GM12878 (cell line): ENCODE measurements at regions not wholly inside any gene's neighbourhood (a gene's known extent, or its start where the extent isn't known, plus 50 kb on each side); places are given as distances from the start of the nearest gene placed in this dataset.

Source experiments
- ATAC-seq: fragments of 200-7000 bp; cut with Tn5 transposase; 3 replicates; pipeline ENCODE4 v1.9.1; 2020; ENCODE audit warnings: mild to moderate bottlenecking, moderate library complexity
- BruUV-seq: library from RNA; stranded (reverse); fragments of 400-500 nt; replicated peaks from 2 replicates; lab custom pipeline; 2021; lab: Mats Ljungman, UMichigan
- CTCF ChIA-PET: fragments of 300-600 bp; sonication (Branson Sonifier 250); formaldehyde crosslinking; extraction: SDS; loops from one replicate; lab custom pipeline; 2021; ENCODE audit warnings: inconsistent platforms; lab: Yijun Ruan, JAX
- POLR2A ChIA-PET: fragments of 350-600 bp; formaldehyde crosslinking; extraction: SDS; loops from one replicate; lab custom pipeline; 2021; ENCODE audit warnings: inconsistent platforms; lab: Charles Lee
- RAD21 ChIA-PET: fragments of 300-600 bp; sonication (Branson Sonifier 250); formaldehyde crosslinking; loops from one replicate; lab custom pipeline; 2023; ENCODE audit warnings: antibody characterized with exemption; ENCODE audit not compliant: unreplicated experiment; lab: Charles Lee
- SMC1A ChIA-PET: fragments of 300-600 bp; sonication (Branson Sonifier 250); formaldehyde crosslinking; loops from one replicate; lab custom pipeline; 2023; ENCODE audit not compliant: unreplicated experiment, uncharacterized antibody; lab: Charles Lee
- DNase-seq: peaks from one replicate; pipeline ENCODE4 v3.0.0-alpha.2; 2011; ENCODE audit warnings: low read depth, low spot score
- FAIRE-seq: peaks from 3 replicates; lab custom pipeline; 2011; peaks lifted over from hg19 to GRCh38; lab: Jason Lieb, UNC
- H2AFZ ChIP-seq: 2 replicates; pipeline ENCODE4 v1.6.0; 2011; ENCODE audit warnings: low read depth, low read length, control low read depth; ENCODE audit not compliant: control insufficient read depth
- H3K27ac ChIP-seq: 2 replicates; pipeline ENCODE4 v1.5.1; 2011; ENCODE audit warnings: control low read depth; ENCODE audit not compliant: control insufficient read depth, insufficient read depth
- H3K27me3 ChIP-seq, 2 experiments: replicated peaks in 1 of 2; 2 replicates each; pipeline versions ENCODE4 v1.6.0 to v1.6.1; 2011; ENCODE audit warnings: low read length in 1 of 2; ENCODE audit not compliant: control insufficient read depth in 2 of 2, insufficient read depth in 2 of 2
- H3K36me3 ChIP-seq, 2 experiments: 2 replicates each; pipeline ENCODE4 v1.5.1; 2011; ENCODE audit warnings: low read length in 1 of 2; ENCODE audit not compliant: control insufficient read depth in 2 of 2, insufficient read depth in 2 of 2
- H3K4me1 ChIP-seq: 2 replicates; pipeline ENCODE4 v1.6.1; 2011; ENCODE audit warnings: mild to moderate bottlenecking, low read length, moderate library complexity, mixed read lengths; ENCODE audit not compliant: control insufficient read depth, insufficient read depth
- H3K4me2 ChIP-seq: 2 replicates; pipeline ENCODE4 v1.6.0; 2011; ENCODE audit warnings: control low read depth; ENCODE audit not compliant: control insufficient read depth, insufficient read depth
- H3K4me3 ChIP-seq: fragments of 200-600 bp; sonication (generic); 2 replicates; pipeline ENCODE4 v1.5.1; 2016
- H3K79me2 ChIP-seq: 2 replicates; pipeline ENCODE4 v1.6.0; 2011; ENCODE audit warnings: low read length; ENCODE audit not compliant: control insufficient read depth, insufficient read depth
- H3K9ac ChIP-seq: 2 replicates; pipeline ENCODE4 v1.8.0; 2011; ENCODE audit warnings: low read length, control low read depth, mixed read lengths; ENCODE audit not compliant: control insufficient read depth, insufficient read depth
- H3K9me3 ChIP-seq: replicated peaks from 3 replicates; pipeline ENCODE4 v1.5.1; 2011; ENCODE audit warnings: mild to moderate bottlenecking, low read length; ENCODE audit not compliant: control insufficient read depth, insufficient read depth
- H4K20me1 ChIP-seq: 2 replicates; pipeline ENCODE4 v1.6.0; 2011; ENCODE audit not compliant: control insufficient read depth, insufficient read depth
- ASH2L ChIP-seq: fragments of 300-600, 200-600 bp; sonication (generic); IDR thresholded peaks from 2 replicates; pipeline ENCODE4 v1.6.1; 2017; ENCODE audit warnings: low read depth, mild to moderate bottlenecking, borderline replicate concordance
- ATF2 ChIP-seq: IDR thresholded peaks from 2 replicates; pipeline ENCODE4 v1.6.1; 2012; ENCODE audit warnings: low read length, inconsistent platforms
- CREM ChIP-seq: IDR thresholded peaks from 2 replicates; pipeline ENCODE4 v1.6.1; 2014; ENCODE audit warnings: antibody characterized with exemption, low read depth
- ELK1 ChIP-seq: IDR thresholded peaks from 2 replicates; pipeline ENCODE4 v1.6.1; 2012; ENCODE audit warnings: low read depth, low read length, improper control_type of control experiment
- GATAD2B ChIP-seq: fragments of 450-650 bp; conservative IDR thresholded peaks from 2 replicates; pipeline ENCODE4 v1.6.1; 2017; ENCODE audit warnings: low read depth, mild to moderate bottlenecking, moderate library complexity
- PBX3 ChIP-seq: IDR thresholded peaks from 2 replicates; pipeline ENCODE4 v1.6.1; 2011; ENCODE audit warnings: mild to moderate bottlenecking, low read depth, low read length, moderate library complexity; ENCODE audit not compliant: insufficient replicate concordance
- ZNF384 ChIP-seq: IDR thresholded peaks from 2 replicates; pipeline ENCODE4 v1.6.1; 2012; ENCODE audit warnings: low read depth, mild to moderate bottlenecking, low read length, improper control_type of control experiment, borderline replicate concordance
- WGBS: methylation state at CpG from one replicate; pipeline ENCODE4 v1.1.6; 2016; ENCODE audit warnings: low lambda C conversion rate; ENCODE audit not compliant: insufficient replicate concordance, insufficient coverage; ENCODE audit errors: missing lambda C conversion rate; 5-methylcytosine and 5-hydroxymethylcytosine counted together
- in situ Hi-C: fragments of 300-500 bp; cut with MboI; formaldehyde crosslinking; loops from 9 replicates; pipeline ENCODE4 v1.14.3; 2018; ENCODE audit warnings: mixed read lengths
- intact Hi-C: fragments of 100-400 bp; cut with micrococcal nuclease; formaldehyde crosslinking; loops from one replicate; pipeline ENCODE4 v1.14.2; 2022; ENCODE audit not compliant: unreplicated experiment

- no peak for ATAC-seq
- no peaks in the 10 kb centered on the region for H3K79me2 ChIP-seq
- SMC1A ChIA-PET = no interaction called here
- H3K4me3 ChIP-seq = no peak overlapping the region
- intact Hi-C loops = no loop called here
- CTCF ChIA-PET = interaction anchor here (1.4 kb wide), 1 partner anchor 17 kb away, joined by 3 read pairs; no protein-coding TSS in a partner anchor
- WGBS = 28% methylated on average over 3 of the region's 3 CpGs
- DNase-seq = no peak
- RAD21 ChIA-PET = no interaction called here
- no peaks in the 10 kb centered on the region for H3K4me1 ChIP-seq
- no peak overlapping the region for H3K27ac ChIP-seq
- POLR2A ChIA-PET = no interaction called here
- in situ Hi-C loops = no loop called here
- H3K36me3 ChIP-seq = no peaks in the 10 kb centered on the region
- no peaks in the 10 kb centered on the region for H3K27me3 ChIP-seq
- no peak overlapping the region for H2AFZ ChIP-seq
- no peaks in the 10 kb centered on the region for H4K20me1 ChIP-seq
- no peak for FAIRE-seq
- no peak overlapping the region for H3K9ac ChIP-seq
- H3K9me3 ChIP-seq = no peaks in the 10 kb centered on the region
- no peak overlapping the region for H3K4me2 ChIP-seq
- TF ChIP-seq ASH2L (no peak), GATAD2B (no peak), PBX3 (no peak), CREM (no peak), ATF2 (no peak), ELK1 (no peak), ZNF384 (no peak)
- TF ChIP-seq, all 136 proteins: peak for 0
- no TSS peak for BruUV-seq
Observed at GRCh38 chr5:155960177-155960576, 366.8 kb upstream of the SGCD start.
